Esophagus mucosa (tissue), 1 donor: ENCODE measurements at regions not wholly inside any gene's neighbourhood (a gene's known extent, or its start where the extent isn't known, plus 50 kb on each side); places are given as distances from the start of the nearest gene placed in this dataset.
"Not testable (repeated sequence)": the region's sequence is repeated elsewhere in the genome, so short reads cannot be mapped to it uniquely, and the experiment has no call there.

Experiments
- ATAC-seq: fragments of 200-7000 bp; cut with Tn5 transposase; one replicate; pipeline ENCODE4 v1.9.1; 2020
- donor health status: DM: yes; HTN: yes; CAD: no.

- ATAC-seq, result no peak
Observed at GRCh38 chr4:81589262-81589661, 117.6 kb upstream of the RASGEF1B start.

DNA sequence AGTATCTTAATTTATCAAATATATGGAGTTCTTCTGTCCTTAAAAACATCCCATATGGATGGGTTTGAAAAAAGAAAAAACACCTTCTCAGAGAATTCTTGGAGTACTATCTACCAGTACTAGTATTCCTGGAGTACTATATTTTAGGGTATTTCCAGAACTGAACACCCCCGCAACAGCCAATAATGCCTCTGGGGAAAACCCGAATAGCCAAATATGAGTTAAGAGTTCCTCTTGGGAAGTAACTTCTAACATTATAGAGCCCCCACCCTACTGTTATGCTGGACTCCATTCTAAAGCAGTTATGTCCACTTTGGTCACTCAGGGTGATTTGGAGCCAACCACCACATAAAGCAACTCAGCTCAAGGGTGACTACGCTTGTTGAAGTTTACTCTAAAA is 115.0 kb upstream of the RASGEF1B start:
- ATAC-seq, result no peak

- ATAC-seq, result not testable (repeated sequence)
Observed at GRCh38 chr4:81580994-81581374, 109.3 kb upstream of the RASGEF1B start.

DNA sequence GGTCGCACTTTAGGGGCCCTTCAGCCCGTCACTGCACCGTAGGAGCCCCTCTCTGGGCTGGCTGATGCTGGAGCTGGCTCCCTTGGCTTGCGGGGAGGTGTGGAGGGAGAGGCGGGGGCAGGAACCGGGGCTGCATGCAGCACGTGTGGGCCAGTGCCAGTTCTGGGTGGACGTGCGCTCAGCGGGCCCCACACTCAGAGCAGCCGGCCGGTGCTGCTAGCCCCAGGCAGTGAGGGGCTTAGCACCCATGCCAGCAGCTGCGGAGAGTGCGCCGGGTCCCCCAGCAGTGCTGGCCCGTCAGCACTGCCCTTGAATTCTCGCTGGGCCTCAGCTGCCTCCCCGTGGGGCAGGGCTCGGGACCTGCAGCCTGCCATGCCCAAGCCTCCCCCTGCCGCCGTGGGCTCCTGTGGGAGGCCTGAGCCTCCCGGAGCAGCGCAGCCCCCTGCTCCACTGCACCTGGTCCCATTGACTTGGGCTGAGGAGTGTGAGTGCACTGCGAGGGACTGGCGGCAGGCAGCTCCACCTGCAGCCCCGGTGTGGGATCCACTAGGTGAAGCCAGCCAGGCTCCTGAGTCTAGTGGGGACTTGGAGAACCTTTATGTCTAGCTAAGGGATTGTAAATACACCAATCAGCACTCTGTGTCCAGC is 108.8 kb upstream of the RASGEF1B start:
- no peak for ATAC-seq

DNA sequence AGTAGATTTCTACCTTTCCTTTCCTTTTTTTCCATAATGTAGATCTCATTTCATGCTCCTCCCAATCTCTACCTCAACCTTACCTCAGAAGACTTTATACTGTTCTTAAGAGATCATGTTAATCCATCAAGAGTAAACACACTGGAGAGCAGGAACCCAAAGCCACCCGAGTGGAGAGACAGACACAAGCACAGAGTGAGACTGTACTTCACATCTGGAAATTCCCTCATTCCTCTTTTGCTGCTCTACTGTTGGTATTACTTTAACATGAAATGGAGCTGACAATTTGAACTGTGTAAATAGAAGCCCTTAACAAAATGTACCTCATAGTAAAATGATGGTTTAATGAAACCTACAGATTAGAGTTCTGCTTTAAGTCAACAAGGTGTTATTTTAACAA is 105.7 kb upstream of the RASGEF1B start:
- no peak for ATAC-seq

DNA sequence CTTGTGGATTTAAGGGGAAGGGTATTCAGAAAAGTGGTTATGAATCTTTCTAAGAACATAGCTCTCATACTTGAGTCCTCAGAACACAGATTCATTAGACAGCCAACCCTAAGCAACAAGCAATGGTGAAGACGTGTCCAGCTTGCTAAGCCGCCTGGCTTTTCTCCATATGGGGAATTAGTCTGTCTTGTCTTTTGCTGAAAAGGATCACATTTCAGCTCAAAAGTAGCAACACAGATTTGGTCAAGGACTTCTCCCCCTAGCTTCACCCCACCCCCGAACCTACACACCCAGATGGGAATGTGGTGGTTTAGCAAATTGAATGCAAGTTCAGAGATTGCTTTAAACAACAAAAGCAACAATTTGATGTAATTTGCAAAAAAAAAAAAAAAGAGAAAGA is 103.3 kb upstream of the RASGEF1B start:
- no peak for ATAC-seq

- ATAC-seq, result no peak
Observed at GRCh38 chr4:81573840-81574239, 102.1 kb upstream of the RASGEF1B start.

DNA sequence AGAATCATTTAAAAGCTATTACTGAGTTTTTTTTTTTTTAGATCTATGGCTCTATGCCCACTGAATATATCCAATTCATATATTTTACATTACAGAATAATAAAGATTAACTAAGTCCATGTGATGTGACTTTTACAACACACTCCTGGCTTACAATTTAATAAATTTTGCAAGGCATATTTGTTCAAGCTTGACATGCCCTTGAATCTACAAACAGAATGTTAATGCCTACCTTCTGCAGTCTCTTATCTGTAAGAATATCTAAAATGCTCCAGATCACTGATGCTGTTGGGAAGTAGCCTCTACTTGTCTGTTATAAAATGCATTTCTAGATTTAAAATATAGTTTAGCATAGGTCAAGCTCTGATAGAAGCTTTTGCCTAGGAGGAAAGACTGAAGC is 100.7 kb upstream of the RASGEF1B start:
- no peak for ATAC-seq

GRCh38 chr4:81571105-81571504 is 99.4 kb upstream of the RASGEF1B start:
- ATAC-seq, result no peak

- ATAC-seq, result no peak
Observed at GRCh38 chr4:81566161-81566591, 94.5 kb upstream of the RASGEF1B start.

GRCh38 chr4:81565142-81565870 is 93.6 kb upstream of the RASGEF1B start:
- peak; percentile 20 for ATAC-seq

DNA sequence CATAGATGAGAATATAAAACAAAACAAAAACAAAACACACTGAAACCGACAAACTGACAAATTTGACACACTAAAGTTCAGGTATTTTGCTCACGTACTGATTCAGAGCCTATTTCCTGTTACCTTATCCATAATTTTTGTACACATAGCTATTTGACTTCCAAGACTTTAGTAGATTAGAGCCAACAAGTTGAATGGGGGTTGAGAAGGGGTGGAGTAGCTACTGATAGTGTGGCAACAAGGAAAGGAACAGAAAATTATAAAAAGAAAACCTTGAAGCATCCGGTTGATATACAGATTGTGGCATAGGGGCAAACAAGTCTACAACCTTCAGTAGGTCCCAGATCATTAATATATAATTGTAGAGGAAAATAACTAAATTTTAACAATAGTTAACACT is 92.3 kb upstream of the RASGEF1B start:
- ATAC-seq, result no peak

- no peak for ATAC-seq
Observed at GRCh38 chr4:81562093-81562492, 90.4 kb upstream of the RASGEF1B start.

GRCh38 chr4:81557306-81557705 is 85.6 kb upstream of the RASGEF1B start:
- no peak for ATAC-seq

GRCh38 chr4:81555489-81555888 is 83.8 kb upstream of the RASGEF1B start:
- ATAC-seq, result no peak

DNA sequence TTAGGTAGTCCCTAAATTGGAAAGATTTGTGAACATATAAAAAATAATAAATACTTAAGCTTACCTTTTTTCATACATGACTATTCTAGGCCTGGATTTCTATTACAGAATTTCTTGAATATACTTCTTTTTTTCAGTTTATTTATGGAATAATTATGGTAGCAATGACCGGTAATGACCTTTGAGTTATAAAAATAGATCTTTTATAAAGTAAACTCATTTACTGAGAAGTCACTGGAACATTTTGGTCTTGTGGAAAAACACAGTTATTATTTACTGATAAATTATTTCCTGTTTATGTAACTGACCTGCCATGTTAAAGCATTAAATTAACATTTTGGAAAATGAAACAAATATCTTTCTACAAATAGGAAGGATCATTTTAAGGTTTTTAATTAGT is 80.4 kb upstream of the RASGEF1B start:
- ATAC-seq, result no peak

DNA sequence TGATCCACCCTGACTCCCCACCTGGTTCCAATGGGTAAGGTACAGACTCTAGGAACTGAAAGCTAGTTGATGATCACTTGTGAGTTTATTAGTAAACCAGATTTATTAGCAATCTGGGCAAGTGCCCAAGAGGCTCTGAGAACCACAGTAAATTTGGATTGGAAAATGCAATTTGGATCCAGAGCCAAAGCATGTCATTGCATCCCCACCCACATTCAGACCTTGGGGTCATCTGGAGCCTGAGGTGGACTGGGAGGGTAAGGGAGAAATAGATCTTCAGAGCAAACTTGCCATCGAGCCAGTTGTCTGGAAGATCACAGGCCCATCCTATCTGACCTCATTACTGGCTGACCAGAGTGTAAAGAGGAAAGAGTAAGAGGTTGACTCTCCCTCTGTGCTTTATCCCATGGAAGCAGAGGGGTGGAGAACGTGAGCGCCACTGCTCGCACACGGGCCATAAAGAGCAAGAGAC is 78.7 kb upstream of the RASGEF1B start:
- ATAC-seq, result no peak

- peak; percentile 20 for ATAC-seq
Observed at GRCh38 chr4:81549984-81550383, 78.3 kb upstream of the RASGEF1B start.

DNA sequence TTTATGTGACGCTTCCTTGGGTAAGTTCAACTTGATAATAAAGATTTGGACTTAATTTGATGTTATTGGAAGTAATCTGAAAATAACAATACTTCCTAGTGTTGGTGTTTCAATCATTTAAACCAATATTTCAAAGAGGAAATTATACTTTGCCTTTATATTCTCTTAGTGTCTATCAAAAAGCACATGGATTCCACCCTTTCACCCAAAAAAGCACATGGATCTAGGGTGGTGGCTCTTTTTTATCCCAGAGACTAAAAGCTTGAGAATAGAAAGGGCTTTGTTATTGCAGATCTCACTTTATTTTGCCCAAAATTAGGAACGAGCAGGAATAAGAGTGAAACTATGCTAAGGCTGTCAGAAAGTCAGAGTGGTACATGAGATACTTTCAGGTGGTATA is 75.1 kb upstream of the RASGEF1B start:
- ATAC-seq, result no peak

- peak; percentile 63 for ATAC-seq
Observed at GRCh38 chr4:81541161-81541945, 69.6 kb upstream of the RASGEF1B start.

GRCh38 chr4:81538716-81539427 is 67.2 kb upstream of the RASGEF1B start:
- no peak for ATAC-seq

- ATAC-seq, result no peak
Observed at GRCh38 chr4:81531410-81531809, 59.7 kb upstream of the RASGEF1B start.

DNA sequence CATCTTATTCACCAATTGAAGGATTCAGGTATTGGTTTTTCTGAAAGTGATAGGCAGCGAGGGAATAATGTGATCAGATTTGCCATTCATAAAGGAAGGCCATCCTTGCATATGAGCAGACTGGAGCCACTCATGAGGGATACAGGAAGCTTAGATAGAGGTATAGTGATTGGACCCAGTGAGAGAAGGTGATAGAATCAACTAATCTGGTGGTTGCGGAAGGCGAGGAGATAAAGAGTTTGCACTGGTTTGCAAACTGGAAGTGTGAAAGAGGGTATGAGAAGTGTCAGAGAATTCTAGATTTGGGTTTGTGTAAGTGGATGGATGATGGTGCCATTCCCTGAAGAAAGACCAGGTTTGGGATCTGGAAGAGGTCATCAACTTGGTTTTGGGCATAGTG is 57.3 kb upstream of the RASGEF1B start:
- no peak for ATAC-seq
